SHP77 (cell line): ENCODE measurements at regions not wholly inside any gene's neighbourhood (a gene's known extent, or its start where the extent isn't known, plus 50 kb on each side); places are given as distances from the start of the nearest gene placed in this dataset.

Experiments
- DNase-seq, 2 experiments: peaks; one replicate each; lab custom pipeline; 2025; lab: John Stamatoyannopoulos, UW

- no peak for DNase-seq
Measured at GRCh38 chr21:35849144-35849543, 211.2 kb downstream of the SETD4 start.

- DNase-seq = no peak
Measured at GRCh38 chr21:35843911-35844667, 216.2 kb downstream of the SETD4 start.

GRCh38 chr21:35840949-35841348, 219.4 kb downstream of the SETD4 start:
- no peak for DNase-seq

- DNase-seq = peak; percentile 62 to 64
Measured at GRCh38 chr21:35840197-35840799, 220.0 kb downstream of the SETD4 start.

- no peak for DNase-seq
Measured at GRCh38 chr21:35838987-35839763, 221.2 kb downstream of the SETD4 start.

- no peak for DNase-seq
Measured at GRCh38 chr21:35838350-35838749, 222.0 kb downstream of the SETD4 start.

- no peak for DNase-seq
Measured at GRCh38 chr21:35833991-35834390, 226.3 kb downstream of the SETD4 start.

GRCh38 chr21:35833388-35833787, 226.9 kb downstream of the SETD4 start:
- no peak for DNase-seq

GRCh38 chr21:35831230-35831629, 229.1 kb downstream of the SETD4 start:
- no peak for DNase-seq

GRCh38 chr21:35829067-35829466, 231.3 kb downstream of the SETD4 start:
- no peak for DNase-seq

GRCh38 chr21:35828161-35828560, 232.2 kb downstream of the SETD4 start:
- DNase-seq = no peak

- DNase-seq = no peak
Measured at GRCh38 chr21:35827004-35827403, 233.3 kb downstream of the SETD4 start.

- no peak for DNase-seq
Measured at GRCh38 chr21:35825370-35826353, 234.7 kb downstream of the SETD4 start.

GRCh38 chr21:35824136-35824535, 236.2 kb downstream of the SETD4 start:
- no peak for DNase-seq

GRCh38 chr21:35819134-35819533, 241.2 kb downstream of the SETD4 start:
- DNase-seq = no peak

- DNase-seq = no peak
Measured at GRCh38 chr21:35818597-35818996, 241.7 kb downstream of the SETD4 start.

- DNase-seq = no peak
Measured at GRCh38 chr21:35814858-35815619, 245.3 kb downstream of the SETD4 start.

GRCh38 chr21:35812679-35813078, 247.6 kb downstream of the SETD4 start:
- DNase-seq = no peak

GRCh38 chr21:35811191-35811806, 249.0 kb downstream of the SETD4 start:
- DNase-seq = no peak

GRCh38 chr21:35810431-35810970, 249.8 kb downstream of the SETD4 start:
- no peak for DNase-seq
